ENCODE measurements at regions not wholly inside any gene's neighbourhood (a gene's known extent, or its start where the extent isn't known, plus 50 kb on each side); places are given as distances from the start of the nearest gene placed in this dataset.

GRCh38 chr10:6847561-6847960 is 267.5 kb upstream of the PRKCQ start:
- no peak for TF ChIP-seq CTCF (IDR thresholded peaks at IDR 0.05)
- no peak for TF ChIP-seq POLR2A (IDR thresholded peaks at IDR 0.05)
